ENCODE measurements at regions not wholly inside any gene's neighbourhood (a gene's known extent, or its start where the extent isn't known, plus 50 kb on each side); places are given as distances from the start of the nearest gene placed in this dataset.

GRCh38 chr20:43241057-43241702 lies 51.5 kb upstream of the PTPRT start:
- Histone ChIP-seq H3K36me3 (ENCODE audit: insufficient read depth, low read length, poor library complexity, severe bottlenecking) (no peaks in the 10 kb centered on the region), H3K27ac (ENCODE audit: low read depth, low read length, poor library complexity, severe bottlenecking) (no peak overlapping the region), H3K27me3 (replicated peaks; ENCODE audit: insufficient read depth, low read depth, low read length, poor library complexity) (peaks cover 60% of the 10 kb centered on the region), H3K9me3 (ENCODE audit: low read depth, low read length, poor library complexity, severe bottlenecking) (no peaks in the 10 kb centered on the region), H3K4me3 (ENCODE audit: low read depth, low read length, poor library complexity, severe bottlenecking) (no peak overlapping the region), H3K4me1 (ENCODE audit: insufficient read depth, low read length, poor library complexity, severe bottlenecking) (no peaks in the 10 kb centered on the region)
- TF ChIP-seq EZH2 (IDR thresholded peaks at IDR 0.05; ENCODE audit: borderline replicate concordance, low read depth, low read length, poor library complexity, severe bottlenecking), result no peak
- no peak for TF ChIP-seq CTCF (conservative IDR thresholded peaks at IDR 0.05; ENCODE audit: low read depth, low read length)
- POLR2A ChIA-PET (ENCODE audit: low non-redundant PET), result no interaction called here
- CTCF ChIA-PET, result interaction anchor here (0.6 kb wide), 1 partner anchor 168 kb away, joined by 3 read pairs; no protein-coding TSS in a partner anchor
- no TSS peak for BruUV-seq (replicated peaks)
- no peak for DNase-seq (ENCODE audit: low spot score)
- intact Hi-C loops (cut with micrococcal nuclease; ENCODE audit: unreplicated experiment), result no loop called here
